Loucy (cell line): ENCODE measurements at regions not wholly inside any gene's neighbourhood (a gene's known extent, or its start where the extent isn't known, plus 50 kb on each side); places are given as distances from the start of the nearest gene placed in this dataset.

Experiments
- H2AFZ ChIP-seq: fragments of 200-600 bp; sonication (generic); 2 replicates; pipeline ENCODE4 v1.6.0; 2016; ENCODE audit warnings: antibody characterized with exemption, mild to moderate bottlenecking, low read length, moderate library complexity
- H3F3A ChIP-seq: fragments of 200-600 bp; 2 replicates; pipeline ENCODE4 v1.6.0; 2016; ENCODE audit warnings: antibody characterized with exemption, low read depth, mild to moderate bottlenecking
- H3K27me3 ChIP-seq: fragments of 200-600 bp; sonication (generic); 2 replicates; pipeline ENCODE4 v1.6.1; 2014; ENCODE audit warnings: low read length, mild to moderate bottlenecking; ENCODE audit not compliant: insufficient read depth, poor library complexity, severe bottlenecking
- H3K36me3 ChIP-seq: fragments of 200-600 bp; sonication (generic); 2 replicates; pipeline ENCODE4 v1.6.1; 2016; ENCODE audit warnings: low read length; ENCODE audit not compliant: insufficient read depth
- H3K4me1 ChIP-seq: fragments of 200-600 bp; sonication (generic); 2 replicates; pipeline ENCODE4 v1.5.1; 2014; ENCODE audit warnings: low read length, mild to moderate bottlenecking; ENCODE audit not compliant: insufficient read depth, poor library complexity, severe bottlenecking
- H3K4me2 ChIP-seq: fragments of 200-600 bp; sonication (generic); 2 replicates; pipeline ENCODE4 v1.6.0; 2014; ENCODE audit warnings: antibody characterized with exemption, low read length, low read depth, mild to moderate bottlenecking; ENCODE audit not compliant: poor library complexity, severe bottlenecking
- H3K4me3 ChIP-seq: fragments of 200-600 bp; sonication (generic); 2 replicates; pipeline ENCODE4 v1.5.1; 2014; ENCODE audit warnings: low read length, mild to moderate bottlenecking, mixed read lengths; ENCODE audit not compliant: poor library complexity, severe bottlenecking
- H3K79me2 ChIP-seq: fragments of 200-600 bp; sonication (generic); 2 replicates; pipeline ENCODE4 v1.6.1; 2014; ENCODE audit warnings: low read length; ENCODE audit not compliant: insufficient read depth
- H3K9ac ChIP-seq: fragments of 200-600 bp; sonication (generic); 2 replicates; pipeline ENCODE4 v1.6.0; 2014; ENCODE audit warnings: mild to moderate bottlenecking, low read depth, low read length, moderate library complexity; ENCODE audit not compliant: poor library complexity, severe bottlenecking
- H3K9me2 ChIP-seq: fragments of 200-600 bp; sonication (generic); replicated peaks from 2 replicates; pipeline ENCODE4 v1.6.1; 2016; ENCODE audit warnings: low read depth, low read length, mixed read lengths
- H3K9me3 ChIP-seq: fragments of 200-600 bp; sonication (generic); 2 replicates; pipeline ENCODE4 v1.6.1; 2014; ENCODE audit warnings: mild to moderate bottlenecking, antibody characterized with exemption, low read length, low read depth; ENCODE audit not compliant: insufficient read depth
- H4K20me1 ChIP-seq: fragments of 200-600 bp; sonication (generic); 2 replicates; pipeline ENCODE4 v1.6.0; 2014; ENCODE audit warnings: antibody characterized with exemption, low read length, mild to moderate bottlenecking; ENCODE audit not compliant: insufficient read depth, poor library complexity, severe bottlenecking
- EZH2phosphoT487 ChIP-seq: fragments of 200-600 bp; IDR thresholded peaks from 2 replicates; pipeline ENCODE4 v1.6.1; 2018; ENCODE audit warnings: antibody characterized with exemption, mild to moderate bottlenecking, moderate library complexity, borderline replicate concordance
- TF ChIP-seq, protein P1 (sequence below): fragments of 200-600 bp; sonication (generic); conservative IDR thresholded peaks from 2 replicates; pipeline ENCODE4 v1.5.1; 2014; ENCODE audit warnings: mild to moderate bottlenecking, antibody characterized with exemption, low read length

DNA sequence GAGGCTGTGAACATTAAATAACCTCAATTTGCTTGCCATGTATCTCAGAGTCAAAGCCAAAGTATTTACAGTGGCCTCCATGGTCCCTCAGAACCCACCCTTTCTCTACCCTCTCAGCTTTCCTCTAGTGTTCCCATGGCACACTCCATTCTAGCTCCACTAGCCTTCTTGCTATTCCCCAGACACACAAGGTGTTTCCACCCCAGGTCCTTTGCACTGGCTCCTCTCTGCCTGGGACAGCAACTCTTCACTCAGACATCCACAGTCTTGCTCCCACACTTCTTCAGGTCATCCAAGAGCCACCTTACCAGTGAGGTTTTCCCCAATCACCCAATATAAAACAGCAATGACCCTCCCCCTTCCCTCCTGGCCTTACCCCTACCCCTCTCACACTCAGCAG, 56.5 kb upstream of the PLEKHG1 start:
- Histone ChIP-seq H3K9me2 (no peaks in the 10 kb centered on the region), H3K79me2 (no peaks in the 10 kb centered on the region), H3K9me3 (no peaks in the 10 kb centered on the region), H3K4me1 (peaks cover 10% of the 10 kb centered on the region), H3K36me3 (no peaks in the 10 kb centered on the region), H4K20me1 (no peaks in the 10 kb centered on the region), H3K27me3 (no peaks in the 10 kb centered on the region), H3K4me3 (no peak overlapping the region), H2AFZ (no peak overlapping the region), H3F3A (no peaks in the 10 kb centered on the region), H3K4me2 (no peak overlapping the region), H3K9ac (no peak overlapping the region)
- TF ChIP-seq EZH2phosphoT487: no peak
- TF ChIP-seq, protein P1, sequence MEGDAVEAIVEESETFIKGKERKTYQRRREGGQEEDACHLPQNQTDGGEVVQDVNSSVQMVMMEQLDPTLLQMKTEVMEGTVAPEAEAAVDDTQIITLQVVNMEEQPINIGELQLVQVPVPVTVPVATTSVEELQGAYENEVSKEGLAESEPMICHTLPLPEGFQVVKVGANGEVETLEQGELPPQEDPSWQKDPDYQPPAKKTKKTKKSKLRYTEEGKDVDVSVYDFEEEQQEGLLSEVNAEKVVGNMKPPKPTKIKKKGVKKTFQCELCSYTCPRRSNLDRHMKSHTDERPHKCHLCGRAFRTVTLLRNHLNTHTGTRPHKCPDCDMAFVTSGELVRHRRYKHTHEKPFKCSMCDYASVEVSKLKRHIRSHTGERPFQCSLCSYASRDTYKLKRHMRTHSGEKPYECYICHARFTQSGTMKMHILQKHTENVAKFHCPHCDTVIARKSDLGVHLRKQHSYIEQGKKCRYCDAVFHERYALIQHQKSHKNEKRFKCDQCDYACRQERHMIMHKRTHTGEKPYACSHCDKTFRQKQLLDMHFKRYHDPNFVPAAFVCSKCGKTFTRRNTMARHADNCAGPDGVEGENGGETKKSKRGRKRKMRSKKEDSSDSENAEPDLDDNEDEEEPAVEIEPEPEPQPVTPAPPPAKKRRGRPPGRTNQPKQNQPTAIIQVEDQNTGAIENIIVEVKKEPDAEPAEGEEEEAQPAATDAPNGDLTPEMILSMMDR: no peak

DNA sequence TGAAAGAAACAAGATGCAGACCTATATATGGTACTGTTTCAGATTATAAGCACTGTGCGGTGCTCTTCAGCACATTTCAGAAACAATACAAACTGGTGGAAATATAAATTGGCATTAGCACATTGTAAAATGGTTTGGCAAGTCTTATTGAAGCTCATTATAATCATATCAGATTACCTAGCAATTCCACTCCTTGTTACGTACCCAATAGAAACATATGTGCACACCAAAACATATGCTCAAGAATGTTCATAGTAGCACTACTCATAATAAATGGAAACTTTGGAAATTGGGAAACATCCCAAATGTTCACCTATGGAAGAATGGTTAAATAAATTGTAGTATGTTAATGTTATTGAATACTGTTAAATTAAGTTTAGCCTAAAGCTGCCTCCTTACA, 54.9 kb upstream of the PLEKHG1 start:
- Histone ChIP-seq H3K4me2 (no peak overlapping the region), H3K4me3 (no peak overlapping the region), H2AFZ (no peak overlapping the region), H3K27me3 (no peaks in the 10 kb centered on the region), H4K20me1 (no peaks in the 10 kb centered on the region), H3K9me2 (no peaks in the 10 kb centered on the region), H3F3A (no peaks in the 10 kb centered on the region), H3K4me1 (peaks cover 7% of the 10 kb centered on the region), H3K79me2 (no peaks in the 10 kb centered on the region), H3K9me3 (no peaks in the 10 kb centered on the region), H3K36me3 (no peaks in the 10 kb centered on the region), H3K9ac (no peak overlapping the region)
- TF ChIP-seq, protein P1: no peak
- TF ChIP-seq EZH2phosphoT487: no peak

DNA sequence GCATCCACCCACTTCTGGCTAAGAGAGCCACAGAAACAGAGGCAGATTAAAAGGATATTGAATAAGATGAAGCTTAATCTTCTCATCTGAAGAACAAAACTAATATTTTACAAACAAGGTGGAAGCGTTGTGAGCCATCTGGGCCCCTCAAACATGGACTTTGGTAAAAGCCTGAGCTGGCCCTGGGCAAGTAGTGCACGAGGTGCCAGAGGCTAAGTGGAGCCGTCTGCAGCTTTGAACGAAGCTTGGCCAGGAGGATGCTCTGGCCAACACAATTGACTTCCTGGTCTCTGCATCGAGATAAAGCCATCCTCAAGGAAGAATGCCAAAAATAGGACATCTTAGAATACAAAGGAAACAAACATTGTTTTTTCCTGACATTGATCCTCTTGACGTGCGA, 53.2 kb upstream of the PLEKHG1 start:
- TF ChIP-seq, protein P1: no peak
- no peak for TF ChIP-seq EZH2phosphoT487
- H3K9me2 ChIP-seq: no peaks in the 10 kb centered on the region
- no peak overlapping the region for H3K4me3 ChIP-seq
- H3K4me2 ChIP-seq: no peak overlapping the region
- no peaks in the 10 kb centered on the region for H3K9me3 ChIP-seq
- no peaks in the 10 kb centered on the region for H3F3A ChIP-seq
- H3K27me3 ChIP-seq: no peaks in the 10 kb centered on the region
- H3K9ac ChIP-seq: no peak overlapping the region
- H3K79me2 ChIP-seq: no peaks in the 10 kb centered on the region
- H3K4me1 ChIP-seq: no peaks in the 10 kb centered on the region
- no peaks in the 10 kb centered on the region for H4K20me1 ChIP-seq
- H3K36me3 ChIP-seq: no peaks in the 10 kb centered on the region
- H2AFZ ChIP-seq: no peak overlapping the region
